SHP77 (cell line): ENCODE measurements at regions not wholly inside any gene's neighbourhood (a gene's known extent, or its start where the extent isn't known, plus 50 kb on each side); places are given as distances from the start of the nearest gene placed in this dataset.
"Not testable (repeated sequence)": the region's sequence is repeated elsewhere in the genome, so short reads cannot be mapped to it uniquely, and the experiment has no call there.

ENCODE experiments used
- DNase-seq, 2 experiments: peaks; one replicate each; lab custom pipeline; 2025; lab: John Stamatoyannopoulos, UW

DNA sequence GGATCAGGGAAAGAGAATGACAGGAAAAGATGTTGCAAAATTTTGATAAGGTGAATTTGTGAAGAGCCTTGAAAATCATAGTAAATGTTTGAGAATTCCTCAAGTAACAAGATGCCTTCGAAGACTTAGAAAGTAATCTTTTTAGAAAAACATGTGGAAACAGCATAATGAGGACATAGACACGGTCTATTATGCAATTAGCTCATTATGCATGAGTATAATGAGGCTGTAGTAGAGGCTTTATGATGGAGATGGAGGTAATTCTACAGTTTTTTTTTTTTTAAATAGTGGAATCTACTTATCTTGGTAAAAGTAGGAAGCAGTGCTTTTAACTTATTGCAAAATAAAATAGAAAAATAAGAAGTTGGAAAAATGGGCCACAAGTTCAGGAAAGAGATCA, 1329.1 kb upstream of the SPRY2 start:
- no peak for DNase-seq

- DNase-seq, result no peak
These were observed 1323.9 kb upstream of the SPRY2 start for GRCh38 chr13:81664872-81665271.

- DNase-seq, result no peak
These were observed 1319.1 kb upstream of the SPRY2 start for GRCh38 chr13:81659984-81660383.

DNA sequence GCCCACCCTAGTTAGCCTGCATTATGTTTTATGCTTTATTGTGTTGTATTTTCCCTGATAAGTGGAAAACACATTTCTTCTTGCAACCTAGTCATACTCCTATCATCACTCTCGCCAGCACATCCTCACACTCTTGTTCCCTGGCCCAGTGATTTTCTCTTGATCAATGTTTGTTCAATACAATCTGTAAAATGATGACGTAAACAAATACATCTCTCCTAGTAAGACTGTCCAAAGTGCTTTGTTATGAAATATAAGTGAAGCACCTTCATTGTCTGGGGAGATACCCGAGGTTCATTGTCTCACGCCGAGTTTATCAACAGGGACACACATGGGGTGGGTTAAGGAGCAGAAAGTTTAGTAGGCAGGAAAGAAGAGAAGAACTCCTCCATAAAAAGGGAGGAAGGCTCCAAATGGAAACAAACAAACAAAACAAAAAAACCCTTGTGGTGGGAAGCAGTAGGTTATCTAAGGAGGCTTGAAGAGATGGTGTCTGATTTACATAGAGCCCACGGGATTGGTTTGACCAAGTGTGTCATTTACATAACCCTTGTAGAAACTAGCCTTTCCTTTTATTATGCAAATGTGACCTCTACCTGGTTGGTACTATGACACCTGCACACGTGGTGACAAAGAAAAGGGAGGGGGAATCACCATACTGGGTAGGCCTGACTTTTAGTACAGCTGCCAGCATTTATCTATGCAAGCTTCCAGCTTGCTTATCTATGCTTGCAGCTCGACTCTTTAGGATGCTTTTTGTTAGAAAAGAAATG, 1317.9 kb upstream of the SPRY2 start:
- DNase-seq, result peak in 1 of 2 experiments; percentile 1

- peak in 1 of 2 experiments; percentile 1 for DNase-seq
These were observed 1299.2 kb upstream of the SPRY2 start for GRCh38 chr13:81639984-81640582.

- no peak for DNase-seq
These were observed 1296.5 kb upstream of the SPRY2 start for GRCh38 chr13:81637457-81637856.

- no peak for DNase-seq
These were observed 1295.2 kb upstream of the SPRY2 start for GRCh38 chr13:81636120-81636519.

- DNase-seq, result no peak
These were observed 1274.1 kb upstream of the SPRY2 start for GRCh38 chr13:81615031-81615430.

GRCh38 chr13:81610644-81611043, 1269.7 kb upstream of the SPRY2 start:
- DNase-seq, result no peak

DNA sequence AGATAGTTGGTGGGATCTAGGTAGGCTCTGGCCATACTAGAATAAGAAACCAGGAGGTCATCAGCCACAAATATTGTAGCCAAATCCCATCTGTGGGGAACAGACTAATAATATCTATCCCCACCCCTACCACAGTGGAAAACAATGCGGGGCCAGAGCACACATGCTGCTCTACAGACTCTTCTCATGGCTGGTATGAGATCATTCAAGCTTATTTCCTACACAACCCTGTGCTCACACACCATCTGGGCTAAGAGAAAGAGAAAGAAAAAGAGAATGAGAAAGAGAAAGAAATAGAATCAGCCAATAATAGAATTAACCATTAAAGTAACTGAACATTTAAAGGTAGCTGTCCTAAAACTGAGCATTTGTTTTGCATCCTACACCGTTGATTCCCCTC, 1268.4 kb upstream of the SPRY2 start:
- DNase-seq, result no peak

GRCh38 chr13:81606074-81606473, 1265.1 kb upstream of the SPRY2 start:
- DNase-seq, result no peak

GRCh38 chr13:81602241-81602640, 1261.3 kb upstream of the SPRY2 start:
- DNase-seq, result no peak

DNA sequence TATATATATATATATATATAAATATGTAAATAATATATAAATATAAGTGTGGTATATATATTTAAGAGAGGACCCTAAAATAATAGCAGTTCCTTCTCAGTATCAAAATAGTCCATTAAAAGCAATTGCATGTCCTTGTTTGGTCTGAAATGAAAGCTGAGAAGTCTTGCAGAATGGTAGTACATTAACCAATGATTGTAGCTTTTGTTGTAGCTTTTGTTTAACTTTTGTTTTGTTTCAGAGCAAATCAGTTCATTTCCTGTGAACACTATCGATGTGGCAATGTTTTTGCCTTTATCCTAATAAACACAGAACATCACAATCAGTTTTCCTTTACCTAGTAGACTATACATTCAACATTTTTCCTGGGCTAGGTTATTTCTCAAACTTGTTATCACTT, 1256.2 kb upstream of the SPRY2 start:
- no peak for DNase-seq

- DNase-seq, result no peak
These were observed 1255.4 kb upstream of the SPRY2 start for GRCh38 chr13:81596224-81596753.

DNA sequence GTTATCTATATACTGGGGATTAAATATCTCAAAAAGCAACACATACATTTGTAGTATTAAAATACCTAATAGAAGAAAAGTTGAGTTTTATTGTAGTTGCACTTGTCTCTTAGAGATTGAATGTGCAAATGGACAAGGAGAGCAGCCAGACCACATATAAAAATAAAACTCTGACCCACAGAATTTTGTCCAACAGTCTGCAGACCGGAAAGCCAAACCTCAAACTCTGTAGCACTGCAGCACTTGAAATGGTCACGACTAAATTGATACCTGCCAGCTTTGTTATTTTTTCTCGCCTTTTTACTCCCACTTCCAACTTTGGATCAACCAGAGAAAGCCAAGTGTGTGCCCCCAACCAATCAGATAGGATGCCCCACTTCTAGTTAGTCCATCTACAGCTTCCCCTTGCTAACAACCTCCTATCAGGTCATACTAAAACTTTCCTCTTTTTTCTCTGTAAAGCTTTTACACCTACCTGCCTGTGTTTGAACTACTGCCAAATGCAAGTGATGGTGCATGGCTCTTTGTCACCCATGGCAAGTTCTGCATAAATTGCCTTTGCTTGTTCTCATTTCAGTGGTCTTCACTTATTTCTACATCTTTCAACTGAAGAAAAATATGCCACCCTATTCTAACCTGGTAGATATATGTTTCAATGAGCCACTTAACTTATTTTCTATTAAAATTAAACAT, 1250.7 kb upstream of the SPRY2 start:
- no peak for DNase-seq

DNA sequence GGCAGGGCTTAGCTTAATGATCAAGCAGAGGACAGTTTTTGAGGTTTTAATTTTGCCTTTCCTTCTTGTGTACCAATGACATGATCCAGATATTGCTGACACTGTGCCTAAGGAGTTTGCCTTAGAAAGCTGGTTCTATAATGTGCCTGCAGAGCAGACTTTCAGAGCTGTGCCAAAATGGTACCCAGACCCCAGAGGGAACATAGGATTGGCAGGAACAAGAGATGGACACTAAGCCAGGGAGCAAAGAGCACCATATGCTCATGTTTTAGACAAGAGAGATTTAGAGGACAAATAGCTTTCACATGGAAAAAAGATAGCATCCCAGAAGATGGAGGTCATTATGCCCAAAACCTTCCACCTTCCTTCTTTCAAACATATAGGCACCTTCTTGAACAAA, 1241.5 kb upstream of the SPRY2 start:
- DNase-seq, result no peak

GRCh38 chr13:81577601-81578195, 1236.8 kb upstream of the SPRY2 start:
- DNase-seq, result no peak

GRCh38 chr13:81568824-81569223, 1227.9 kb upstream of the SPRY2 start:
- no peak for DNase-seq

DNA sequence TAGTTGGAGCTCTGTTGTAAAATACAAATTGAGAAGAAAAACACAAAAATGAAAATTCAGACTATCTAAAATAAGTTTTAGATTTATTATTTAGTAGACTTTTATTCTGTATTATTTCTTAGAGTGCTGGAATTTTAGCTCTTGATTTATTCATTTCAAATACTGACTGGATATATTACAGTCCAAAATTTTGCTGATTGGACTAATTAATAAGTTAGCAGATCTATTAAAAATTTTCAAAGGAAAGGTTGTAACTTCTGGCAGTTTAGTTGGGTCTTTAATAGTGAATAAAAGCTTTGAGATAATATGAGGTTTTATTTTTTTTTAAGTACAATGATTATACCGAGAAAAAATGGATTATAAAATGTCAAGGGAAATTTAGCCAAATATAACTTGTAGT, 1224.9 kb upstream of the SPRY2 start:
- no peak for DNase-seq

GRCh38 chr13:81563091-81563490, 1222.2 kb upstream of the SPRY2 start:
- DNase-seq, result no peak

DNA sequence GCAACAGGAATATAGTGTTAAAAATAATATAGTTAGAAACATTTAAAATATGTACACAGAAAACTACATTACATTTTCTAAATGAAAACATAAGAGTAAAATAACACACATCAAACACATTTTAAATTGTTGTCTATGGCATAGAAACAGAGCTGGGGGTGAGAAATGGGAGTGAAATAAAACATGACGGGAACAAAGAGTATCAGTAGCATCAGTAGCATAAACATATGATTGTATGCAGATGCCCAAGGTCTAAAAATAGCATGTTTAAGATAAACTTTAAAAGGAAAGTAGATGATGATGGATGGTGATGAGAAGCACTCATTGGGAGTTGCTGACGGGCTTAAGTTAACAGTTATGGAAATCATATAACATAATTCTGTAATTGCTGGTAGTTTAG, 1221.7 kb upstream of the SPRY2 start:
- no peak for DNase-seq

- no peak for DNase-seq
These were observed 1210.1 kb upstream of the SPRY2 start for GRCh38 chr13:81551036-81551435.

DNA sequence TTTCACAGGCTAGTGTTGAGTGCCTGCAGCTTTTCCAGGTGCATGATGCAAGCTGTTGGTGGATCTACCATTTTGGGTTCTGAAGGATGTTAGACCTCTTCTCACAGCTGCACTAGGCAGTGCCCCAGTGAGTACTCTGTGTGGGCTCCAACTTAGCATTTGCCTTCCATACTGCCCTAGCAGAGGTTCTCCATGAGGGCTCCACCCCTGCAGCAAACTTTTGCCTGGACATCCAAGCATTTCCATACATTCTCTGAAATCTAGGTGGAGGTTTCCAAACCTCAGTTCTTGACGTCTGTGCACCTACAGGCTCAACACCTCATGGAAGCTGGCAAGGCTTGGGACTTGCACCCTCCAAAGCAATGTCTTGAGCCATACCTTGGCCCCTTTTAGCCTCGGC, 1205.4 kb upstream of the SPRY2 start:
- DNase-seq, result not testable (repeated sequence)
